Naive thymus-derived CD8-positive, alpha-beta T cell (primary cell): ENCODE measurements at regions not wholly inside any gene's neighbourhood (a gene's known extent, or its start where the extent isn't known, plus 50 kb on each side); places are given as distances from the start of the nearest gene placed in this dataset.
"Not testable (repeated sequence)": the region's sequence is repeated elsewhere in the genome, so short reads cannot be mapped to it uniquely, and the experiment has no call there.

Experiments used
- ATAC-seq, 2 donors: fragments of 150-1000 bp; cut with Tn5 transposase in 1 of 2; sonication (Bioruptor Pico), chemical (Tn5 transposase) in 1 of 2; 1 replicate in 1 of 2; 2 replicates in 1 of 2; pipeline ENCODE4 v1.10.0; 2021; ENCODE audit warnings: mild to moderate bottlenecking in 2 of 2, moderate library complexity in 2 of 2
- POLR2A ChIA-PET: fragments of 350-600 bp; sonication (Branson Sonifier 250); formaldehyde crosslinking; loops from one replicate; lab custom pipeline; 2021; ENCODE audit warnings: antibody characterized with exemption; lab: Charles Lee
- DNase-seq, 10 donors: peaks; one replicate each; pipeline versions ENCODE4 v3.0.0 to v3.0.0-alpha.2; 2020 to 2022
- H3K27ac Mint-ChIP-seq, 10 donors: one replicate each; pipeline ENCODE4 v1.8.0; 2020 to 2022; ENCODE audit warnings: mild to moderate bottlenecking in 10 of 10, mixed read lengths in 10 of 10, moderate library complexity in 4 of 10, inconsistent platforms in 1 of 10
- H3K27me3 Mint-ChIP-seq, 5 donors: one replicate each; pipeline ENCODE4 v1.8.0; 2021 to 2022; ENCODE audit warnings: mixed read lengths in 5 of 5
- H3K36me3 Mint-ChIP-seq, 3 donors: one replicate each; pipeline ENCODE4 v1.8.0; 2020 to 2022; ENCODE audit warnings: mixed read lengths in 3 of 3, mild to moderate bottlenecking in 2 of 3, inconsistent platforms in 1 of 3
- H3K4me1 Mint-ChIP-seq, 4 donors: one replicate each; pipeline ENCODE4 v1.8.0; 2021 to 2022; ENCODE audit warnings: mixed read lengths in 4 of 4
- H3K4me3 Mint-ChIP-seq, 10 donors: one replicate each; pipeline ENCODE4 v1.8.0; 2020 to 2022; ENCODE audit warnings: mild to moderate bottlenecking in 10 of 10, mixed read lengths in 10 of 10, moderate library complexity in 6 of 10, inconsistent platforms in 1 of 10
- H3K9me3 Mint-ChIP-seq, 9 donors: one replicate each; pipeline ENCODE4 v1.8.0; 2020 to 2022; ENCODE audit warnings: mixed read lengths in 9 of 9, mild to moderate bottlenecking in 3 of 9, inconsistent platforms in 1 of 9, moderate library complexity in 1 of 9

DNA sequence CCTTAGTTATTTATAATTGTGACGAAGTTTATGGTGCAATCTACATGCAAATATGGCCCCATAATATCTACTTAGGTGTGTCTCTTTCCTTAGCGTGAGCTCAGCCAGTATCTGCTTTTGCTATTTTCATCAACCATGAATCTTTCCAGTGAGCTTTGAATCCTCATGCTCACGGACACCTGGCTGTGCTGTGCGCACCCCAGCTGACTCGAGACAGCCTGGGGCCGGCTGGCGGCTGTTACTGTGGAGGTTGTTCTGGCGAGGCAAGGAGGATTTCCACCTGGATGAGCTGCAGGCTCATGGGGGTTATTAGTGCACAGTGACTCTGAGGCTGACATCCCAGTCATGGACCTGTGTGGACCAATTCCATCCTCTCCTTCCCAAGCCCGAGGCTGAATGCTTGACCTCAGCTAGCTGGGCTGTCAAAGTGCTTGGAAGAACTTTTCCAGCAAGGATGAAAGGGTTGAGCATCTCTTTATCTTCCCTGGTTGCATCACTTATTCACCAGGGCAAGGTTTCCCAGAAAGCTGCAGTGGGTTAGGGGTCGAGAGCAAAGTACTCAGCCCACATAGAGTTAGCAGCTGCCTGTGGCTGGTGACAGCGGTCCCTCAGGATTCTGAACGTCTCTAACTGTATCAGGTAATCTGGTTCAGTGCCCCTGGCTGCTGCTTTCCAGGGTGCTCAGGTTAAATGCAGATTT, 141.7 kb downstream of the ARL4C start:
- Mint-ChIP-seq H3K4me1 (peaks cover 6 to 27% (median 17%) of the 10 kb centered on the region in 4 donors), H3K9me3 (peaks cover 0 to 26% (median 9%) of the 10 kb centered on the region in 9 donors)
- POLR2A ChIA-PET: interaction anchor here (0.6 to 1.5 kb wide), 2 partner anchors 13 to 79 kb away, joined by 3 to 4 read pairs; no protein-coding TSS in a partner anchor

DNA sequence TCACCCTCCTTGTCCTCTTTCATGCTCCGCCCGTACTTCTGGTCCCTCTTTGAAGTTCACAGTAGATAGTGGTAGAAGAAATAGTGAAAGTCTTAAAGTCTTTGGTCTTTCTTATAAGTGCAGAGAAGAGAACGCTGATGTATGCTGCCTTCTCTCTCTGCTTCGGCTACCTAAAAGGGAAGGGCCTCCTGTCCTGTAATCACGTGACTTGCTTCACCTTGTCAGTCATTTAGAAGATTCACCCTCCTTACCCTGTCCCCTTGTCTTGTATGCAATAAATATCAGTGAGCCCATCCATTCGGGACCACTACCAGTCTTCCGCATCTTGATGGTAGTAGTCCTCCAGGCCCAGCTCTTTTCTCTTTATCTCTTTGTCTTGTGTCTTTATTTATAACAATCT, 144.6 kb downstream of the ARL4C start:
- no peak for DNase-seq
- Mint-ChIP-seq H3K36me3 (peaks cover 0 to 6% (median 2%) of the 10 kb centered on the region in 3 donors), H3K4me1 (peaks cover 9 to 33% (median 24%) of the 10 kb centered on the region in 4 donors), H3K27ac (peak overlapping the region in 1 of 10 donors; percentile 52), H3K27me3 (no peaks in the 10 kb centered on the region), H3K4me3 (no peak overlapping the region), H3K9me3 (peaks cover 0 to 11% (median 5%) of the 10 kb centered on the region in 9 donors)
- no peak for ATAC-seq
- POLR2A ChIA-PET: no interaction called here

More for the DNA sequence above, 141.7 kb downstream of the ARL4C start:
- no peak for ATAC-seq
- H3K27me3 Mint-ChIP-seq: no peaks in the 10 kb centered on the region
- peaks cover 0 to 17% (median 8%) of the 10 kb centered on the region in 3 donors for H3K36me3 Mint-ChIP-seq
- H3K4me3 Mint-ChIP-seq: no peak overlapping the region
- peak overlapping the region in 3 of 10 donors; percentile 43 to 79 (median 55) for H3K27ac Mint-ChIP-seq
- no peak for DNase-seq

DNA sequence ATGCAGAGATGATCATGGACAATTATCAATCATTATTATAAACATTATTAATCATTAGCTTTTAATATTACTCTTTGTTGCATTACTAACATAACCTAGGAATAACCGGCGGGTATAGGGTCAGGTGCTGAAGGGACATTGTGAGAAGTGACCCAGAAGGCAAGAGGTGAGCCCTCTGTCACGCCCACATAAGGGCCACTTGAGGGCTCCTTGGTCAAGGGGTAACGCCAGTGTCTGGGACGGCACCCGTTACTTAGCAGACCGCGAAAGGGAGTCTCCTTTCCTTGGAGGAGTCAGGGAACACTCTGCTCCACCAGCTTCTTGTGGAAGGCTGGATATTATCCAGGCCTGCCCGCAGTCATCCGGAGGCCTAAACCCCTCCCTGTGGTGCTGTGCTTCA, 145.0 kb downstream of the ARL4C start:
- H3K36me3 Mint-ChIP-seq, ATAC-seq, H3K27me3 Mint-ChIP-seq, H3K4me3 Mint-ChIP-seq, DNase-seq, POLR2A ChIA-PET: not testable (repeated sequence)
- Mint-ChIP-seq H3K9me3 (peaks cover 0 to 11% (median 5%) of the 10 kb centered on the region in 9 donors), H3K4me1 (peaks cover 8 to 35% (median 25%) of the 10 kb centered on the region in 4 donors), H3K27ac (peak overlapping the region in 1 of 10 donors; percentile 52)

DNA sequence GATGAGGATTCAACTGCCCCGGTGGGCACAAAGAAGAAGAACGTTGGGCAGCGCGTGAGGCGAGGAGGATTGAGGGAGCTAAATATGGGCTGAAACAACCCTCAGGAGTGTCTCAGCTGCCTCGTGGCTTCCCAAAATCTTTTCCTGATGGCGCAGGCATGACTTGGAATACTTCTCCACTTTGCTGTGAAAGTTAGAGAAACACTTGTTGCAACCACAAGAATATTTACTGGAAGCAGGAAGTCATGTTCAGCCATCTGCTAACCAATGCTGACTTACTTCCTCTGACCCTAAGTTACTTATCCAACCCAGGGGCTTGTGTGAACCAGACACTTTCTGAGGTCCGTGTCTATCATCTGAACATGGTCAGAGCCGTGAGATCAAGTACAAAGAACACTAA, 148.8 kb downstream of the ARL4C start:
- POLR2A ChIA-PET: interaction anchor here (0.6 kb wide), 1 partner anchor 38 kb away, joined by 3 read pairs; no protein-coding TSS in a partner anchor
- peak overlapping the region in 6 of 10 donors; percentile 10 to 75 (median 58) for H3K27ac Mint-ChIP-seq

DNA sequence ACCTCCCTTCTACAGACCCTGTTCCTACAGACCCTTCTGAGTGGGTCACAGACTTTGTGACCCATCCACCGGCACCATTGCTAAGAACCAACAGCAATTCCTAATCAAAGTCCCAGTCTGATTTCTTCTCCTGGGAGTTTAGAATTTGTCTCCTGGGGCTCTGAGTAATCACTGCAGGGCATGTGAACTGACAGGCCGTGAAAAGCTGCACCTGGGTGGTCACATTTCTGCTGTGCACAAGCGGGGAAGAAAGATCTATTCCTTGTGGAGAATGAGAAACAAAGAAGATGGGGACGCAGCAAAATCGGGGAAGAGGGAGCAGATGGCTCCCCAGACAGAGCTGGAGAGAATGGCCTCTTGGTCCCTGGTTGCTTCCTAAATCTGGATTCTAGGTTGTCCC, 151.0 kb downstream of the ARL4C start:
- no peaks in the 10 kb centered on the region for H3K36me3 Mint-ChIP-seq
- H3K27me3 Mint-ChIP-seq: no peaks in the 10 kb centered on the region
- DNase-seq (no peak), ATAC-seq (no peak)
- no peaks in the 10 kb centered on the region for H3K9me3 Mint-ChIP-seq
- peaks cover 12 to 35% (median 27%) of the 10 kb centered on the region in 4 donors for H3K4me1 Mint-ChIP-seq
- H3K27ac Mint-ChIP-seq: peak overlapping the region in 4 of 10 donors; percentile 35 to 67 (median 40)
- H3K4me3 Mint-ChIP-seq: no peak overlapping the region
- POLR2A ChIA-PET: interaction anchor here (0.5 to 1.2 kb wide), 2 partner anchors 8 to 51 kb away, joined by 3 to 4 read pairs; no protein-coding TSS in a partner anchor

More for the DNA sequence above, 148.8 kb downstream of the ARL4C start:
- DNase-seq (no peak), ATAC-seq (no peak)
- peak overlapping the region in 1 of 10 donors; percentile 4 for H3K4me3 Mint-ChIP-seq
- peaks cover 0 to 3% (median 0%) of the 10 kb centered on the region in 3 donors for H3K36me3 Mint-ChIP-seq
- no peaks in the 10 kb centered on the region for H3K27me3 Mint-ChIP-seq
- H3K4me1 Mint-ChIP-seq: peaks cover 10 to 35% (median 27%) of the 10 kb centered on the region in 4 donors
- peaks cover 0 to 8% (median 3%) of the 10 kb centered on the region in 9 donors for H3K9me3 Mint-ChIP-seq

DNA sequence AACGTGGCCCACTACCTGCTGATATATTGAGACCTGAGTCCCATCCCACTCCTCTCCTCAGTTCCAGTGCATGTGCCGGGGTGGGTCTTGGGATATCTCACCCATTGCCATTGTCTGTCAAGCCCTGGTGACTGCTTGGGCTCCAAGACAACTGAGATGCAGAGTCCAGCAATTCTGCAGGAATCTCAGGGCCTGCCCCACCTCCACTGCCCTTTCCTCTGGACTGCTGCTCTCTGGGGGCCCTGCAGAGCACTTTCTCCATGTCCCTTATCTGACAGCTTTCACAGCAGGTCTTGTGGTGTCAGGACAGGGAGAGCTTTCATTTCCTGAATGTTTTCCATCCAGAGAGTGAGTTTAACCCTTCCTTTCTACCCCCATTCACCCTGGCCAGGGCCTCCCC, 152.9 kb downstream of the ARL4C start:
- POLR2A ChIA-PET: interaction anchor here (0.8 to 1.0 kb wide), 3 partner anchors 12 to 54 kb away, joined by 3 to 5 read pairs (median 3); no protein-coding TSS in a partner anchor
- Mint-ChIP-seq H3K4me1 (peaks cover 12 to 35% (median 27%) of the 10 kb centered on the region in 4 donors), H3K36me3 (no peaks in the 10 kb centered on the region), H3K9me3 (peaks cover 0 to 9% (median 2%) of the 10 kb centered on the region in 9 donors), H3K4me3 (no peak overlapping the region), H3K27ac (peak overlapping the region in 3 of 10 donors; percentile 31 to 69 (median 38)), H3K27me3 (no peaks in the 10 kb centered on the region)
- ATAC-seq: no peak
- no peak for DNase-seq

DNA sequence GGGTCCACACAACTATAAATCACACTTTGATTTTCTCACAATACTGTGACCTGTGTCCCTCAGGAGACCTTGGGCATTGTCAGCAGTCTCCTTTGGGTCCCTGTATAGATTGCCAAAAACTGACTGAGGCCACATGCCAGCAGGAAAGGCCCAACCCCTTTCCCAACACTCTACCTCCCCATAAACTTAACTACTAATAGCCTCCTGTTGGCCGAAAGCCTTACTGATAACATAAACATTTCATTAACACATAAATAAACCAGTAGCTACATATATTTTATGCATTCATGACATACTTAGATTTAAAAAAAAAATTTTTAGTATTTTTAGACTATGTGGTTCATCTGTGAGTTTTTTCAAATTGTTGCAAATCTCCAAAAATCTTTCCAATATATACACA, 153.5 kb downstream of the ARL4C start:
- no peak for ATAC-seq
- POLR2A ChIA-PET: interaction anchor here (1.0 to 1.1 kb wide), 2 partner anchors 12 to 53 kb away, joined by 3 read pairs; no protein-coding TSS in a partner anchor
- peaks cover 0 to 2% (median 0%) of the 10 kb centered on the region in 3 donors for H3K36me3 Mint-ChIP-seq
- no peak for DNase-seq
- no peak overlapping the region for H3K4me3 Mint-ChIP-seq
- H3K27ac Mint-ChIP-seq: peak overlapping the region in 1 of 10 donors; percentile 48
- peaks cover 0 to 10% (median 2%) of the 10 kb centered on the region in 9 donors for H3K9me3 Mint-ChIP-seq
- peaks cover 12 to 28% (median 25%) of the 10 kb centered on the region in 4 donors for H3K4me1 Mint-ChIP-seq
- no peaks in the 10 kb centered on the region for H3K27me3 Mint-ChIP-seq

DNA sequence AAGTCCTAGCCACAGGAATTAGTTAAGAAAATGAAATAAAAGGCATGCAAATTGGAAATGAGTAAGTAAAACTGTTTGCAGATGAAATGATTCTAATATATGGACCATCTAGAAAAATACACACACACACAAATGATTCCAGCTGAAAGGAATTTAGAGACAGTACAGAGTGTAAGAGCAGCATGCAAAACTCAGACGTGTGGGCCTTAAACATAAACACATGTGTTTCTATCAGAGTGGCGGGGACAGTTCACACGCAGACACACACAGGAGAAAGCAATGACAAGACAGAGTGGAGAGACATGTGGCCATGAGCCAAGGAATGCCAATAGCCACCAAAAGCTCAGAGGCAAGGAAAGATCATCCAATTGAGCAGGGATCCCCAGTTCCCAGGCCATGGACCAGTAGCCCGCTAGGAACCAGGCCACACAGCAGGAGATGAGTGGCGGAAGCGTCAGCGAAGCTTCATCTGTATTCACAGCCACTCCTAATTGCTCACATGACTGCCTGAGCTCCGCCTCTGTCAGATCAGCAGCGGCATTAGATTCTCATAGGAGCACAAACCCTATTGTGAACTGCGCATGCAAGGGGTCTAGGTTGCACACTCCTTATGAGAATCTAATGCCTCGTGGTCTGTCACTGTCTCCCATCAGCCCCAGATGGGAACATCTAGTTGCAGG, 155.4 kb downstream of the ARL4C start:
- H3K4me1 Mint-ChIP-seq: peaks cover 10 to 17% (median 12%) of the 10 kb centered on the region in 4 donors
- H3K27me3 Mint-ChIP-seq: no peaks in the 10 kb centered on the region
- POLR2A ChIA-PET: no interaction called here
- DNase-seq (no peak), ATAC-seq (no peak)
- H3K27ac Mint-ChIP-seq: peak overlapping the region in 2 of 10 donors; percentile 12 to 49
- peaks cover 0 to 10% (median 2%) of the 10 kb centered on the region in 9 donors for H3K9me3 Mint-ChIP-seq
- peaks cover 0 to 5% (median 0%) of the 10 kb centered on the region in 3 donors for H3K36me3 Mint-ChIP-seq
- H3K4me3 Mint-ChIP-seq: no peak overlapping the region

DNA sequence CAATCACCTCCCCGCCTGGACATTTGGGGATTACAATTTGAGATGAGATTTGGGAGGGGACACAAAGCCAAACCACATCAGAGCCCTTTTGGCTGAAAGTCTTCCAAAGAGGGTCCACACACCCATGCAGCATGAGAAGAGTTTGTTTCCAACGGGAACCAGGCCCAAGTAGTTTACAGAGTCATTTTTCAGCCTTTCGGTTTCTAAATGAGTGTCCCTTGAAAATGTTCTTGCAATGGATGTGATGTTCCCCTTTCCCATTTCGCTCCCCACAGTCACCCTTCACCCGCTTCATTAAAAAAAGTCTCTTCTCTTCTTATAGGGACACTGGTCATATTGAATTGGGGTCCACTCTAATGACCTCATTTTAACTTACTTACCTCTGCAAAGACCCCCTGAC, 157.4 kb downstream of the ARL4C start:
- Mint-ChIP-seq H3K4me1 (peaks cover 12 to 23% (median 16%) of the 10 kb centered on the region in 4 donors), H3K9me3 (peaks cover 0 to 10% (median 2%) of the 10 kb centered on the region in 9 donors), H3K27ac (peak overlapping the region in 1 of 10 donors; percentile 19)

DNA sequence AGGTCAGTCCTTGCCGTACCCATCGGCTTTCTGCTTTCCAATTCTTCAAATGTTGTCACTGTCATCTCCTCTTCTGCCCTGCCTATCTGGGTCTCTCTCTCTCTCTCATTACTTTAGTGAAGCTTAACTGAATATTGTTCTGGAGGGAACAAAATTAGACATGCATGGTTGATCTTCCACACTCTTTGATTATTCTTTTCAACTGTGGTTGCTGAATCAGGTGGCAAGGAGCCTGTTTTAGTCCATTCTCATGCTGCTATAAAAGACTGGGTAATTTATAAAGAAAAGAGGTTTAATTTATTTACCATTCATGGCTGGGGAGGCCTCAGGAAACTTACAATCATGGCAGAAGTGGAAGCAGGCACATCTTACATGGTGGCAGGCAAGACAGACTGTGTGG, 157.9 kb downstream of the ARL4C start:
- peaks cover 9 to 23% (median 16%) of the 10 kb centered on the region in 4 donors for H3K4me1 Mint-ChIP-seq
- peaks cover 0 to 5% (median 0%) of the 10 kb centered on the region in 3 donors for H3K36me3 Mint-ChIP-seq
- H3K27ac Mint-ChIP-seq: peak overlapping the region in 7 of 10 donors; percentile 7 to 81 (median 37)
- DNase-seq (no peak), ATAC-seq (no peak)
- POLR2A ChIA-PET: no interaction called here
- H3K27me3 Mint-ChIP-seq: no peaks in the 10 kb centered on the region
- H3K9me3 Mint-ChIP-seq: peaks cover 0 to 10% (median 2%) of the 10 kb centered on the region in 9 donors
- H3K4me3 Mint-ChIP-seq: peak overlapping the region in 1 of 10 donors; percentile 41

More for the DNA sequence above, 157.4 kb downstream of the ARL4C start:
- ATAC-seq (no peak), DNase-seq (no peak)
- no peaks in the 10 kb centered on the region for H3K27me3 Mint-ChIP-seq
- H3K4me3 Mint-ChIP-seq: no peak overlapping the region
- H3K36me3 Mint-ChIP-seq: peaks cover 0 to 5% (median 0%) of the 10 kb centered on the region in 3 donors
- POLR2A ChIA-PET: no interaction called here

DNA sequence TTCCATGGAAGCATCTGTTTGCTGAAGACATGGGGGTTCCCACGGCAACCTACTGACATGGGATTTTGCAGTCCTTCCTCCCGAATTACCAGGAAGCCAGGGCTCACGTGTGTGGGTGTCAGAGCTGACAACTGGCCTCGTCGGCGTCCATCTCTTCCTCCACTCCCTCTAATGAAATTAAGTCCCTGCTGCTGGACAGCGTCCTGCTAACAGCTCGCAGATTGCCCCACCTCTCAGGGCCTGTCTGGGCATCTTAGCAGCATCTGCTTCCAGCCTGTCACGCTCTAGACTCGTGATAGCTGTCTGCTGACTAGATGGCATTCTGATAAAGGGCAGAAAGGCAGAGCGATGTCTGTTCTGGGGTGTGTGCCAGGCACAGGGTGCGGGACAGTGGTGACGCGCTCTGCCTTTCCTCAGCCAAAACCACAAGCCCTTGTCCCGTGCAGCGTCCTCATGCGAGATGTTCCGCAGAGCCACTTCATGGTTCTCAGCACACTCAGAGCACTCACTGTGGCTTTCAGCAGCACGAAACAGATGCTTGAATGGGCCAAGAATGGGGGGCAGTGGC, 161.1 kb downstream of the ARL4C start:
- POLR2A ChIA-PET: interaction anchor here (1.0 to 1.4 kb wide), 4 partner anchors 13 to 44 kb away, joined by 3 to 4 read pairs (median 3); no protein-coding TSS in a partner anchor
- peak; percentile 93 to 95 for ATAC-seq
- peaks cover 17 to 33% (median 29%) of the 10 kb centered on the region in 4 donors for H3K4me1 Mint-ChIP-seq

More for the DNA sequence above, 161.1 kb downstream of the ARL4C start:
- Mint-ChIP-seq H3K4me3 (peak overlapping the region; percentile 36 to 80 (median 60)), H3K36me3 (peaks cover 0 to 5% (median 0%) of the 10 kb centered on the region in 3 donors), H3K27me3 (peaks cover 0 to 2% (median 0%) of the 10 kb centered on the region in 5 donors), H3K27ac (peak overlapping the region; percentile 69 to 97 (median 88)), H3K9me3 (peaks cover 0 to 10% (median 2%) of the 10 kb centered on the region in 9 donors)
- peak in 9 of 10 donors; percentile 17 to 72 (median 62) for DNase-seq
